Gastrocnemius medialis (tissue), 4 donors: ENCODE measurements at regions not wholly inside any gene's neighbourhood (a gene's known extent, or its start where the extent isn't known, plus 50 kb on each side); places are given as distances from the start of the nearest gene placed in this dataset.

Source experiments
- CTCF ChIP-seq, 5 experiments: fragments of 450-650 bp in 3 of 5; fragments of 200-600 bp in 2 of 5; sonication (generic) in 2 of 5; IDR thresholded peaks in 4 of 5; conservative IDR thresholded peaks in 1 of 5; 1 replicate in 4 of 5; 2 replicates in 1 of 5; pipeline ENCODE4 v1.5.1; 2016 to 2019; ENCODE audit warnings: antibody characterized with exemption in 5 of 5, mild to moderate bottlenecking in 3 of 5, moderate library complexity in 3 of 5
- POLR2A ChIP-seq, 2 donors: fragments of 450-650 bp; IDR thresholded peaks; one replicate each; pipeline ENCODE4 v1.6.1; 2017; ENCODE audit warnings: antibody characterized with exemption in 2 of 2, mild to moderate bottlenecking in 2 of 2, moderate library complexity in 2 of 2

DNA sequence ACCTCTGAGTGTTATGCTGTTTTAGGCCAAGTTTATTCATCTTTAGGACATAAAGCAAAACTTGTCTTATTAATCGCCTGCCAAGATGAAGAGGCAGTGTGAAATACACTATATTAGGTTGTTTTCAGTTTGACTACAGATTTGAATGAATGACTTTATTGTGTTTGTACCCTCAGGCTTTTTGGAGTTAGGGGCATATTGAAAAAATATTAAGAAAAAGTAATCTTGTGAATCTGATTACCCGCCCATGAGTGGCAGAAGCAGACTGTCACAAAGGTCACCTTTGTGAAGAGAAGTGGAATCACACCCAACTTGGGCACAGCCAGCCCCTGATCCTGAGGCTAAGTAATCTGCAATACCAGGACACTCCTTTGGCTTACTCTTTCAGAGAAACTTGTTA lies 382.5 kb downstream of the NYAP2 start:
- TF ChIP-seq CTCF (IDR thresholded peaks at IDR 0.05 in 4 of 5, conservative IDR thresholded peaks at IDR 0.05 in 1 of 5): no peak
- TF ChIP-seq POLR2A (IDR thresholded peaks at IDR 0.05): no peak
